Lung (tissue), 11 donors: ENCODE measurements at regions not wholly inside any gene's neighbourhood (a gene's known extent, or its start where the extent isn't known, plus 50 kb on each side); places are given as distances from the start of the nearest gene placed in this dataset.

Experiments used
- ATAC-seq: fragments of 200-7000 bp; cut with Tn5 transposase; one replicate; pipeline ENCODE4 v1.9.1; 2020; ENCODE audit warnings: moderate number of reproducible peaks; ENCODE audit not compliant: insufficient read depth, low FRiP score
- DNase-seq, 3 donors: peaks; one replicate each; pipeline ENCODE4 v3.0.0-alpha.2; 2013 to 2017
- H3K27ac ChIP-seq, 2 donors: one replicate each; pipeline ENCODE4 v1.5.1; 2013; ENCODE audit warnings: mild to moderate bottlenecking in 2 of 2, moderate library complexity in 2 of 2, control low read depth in 1 of 2, inconsistent platforms in 1 of 2, low read depth in 1 of 2, low read length in 1 of 2
- H3K27me3 ChIP-seq, 3 donors: one replicate each; pipeline ENCODE4 v1.5.1; 2013; ENCODE audit warnings: low read length in 2 of 3; ENCODE audit not compliant: control insufficient read depth in 3 of 3, insufficient read depth in 3 of 3
- H3K36me3 ChIP-seq, 4 donors: one replicate each; pipeline ENCODE4 v1.5.1; 2013; ENCODE audit warnings: low read length in 4 of 4, mild to moderate bottlenecking in 1 of 4, moderate library complexity in 1 of 4; ENCODE audit not compliant: control insufficient read depth in 4 of 4, insufficient read depth in 4 of 4
- H3K4me1 ChIP-seq, 5 donors: one replicate each; pipeline ENCODE4 v1.5.1; 2013; ENCODE audit warnings: low read length in 5 of 5, mild to moderate bottlenecking in 2 of 5, moderate library complexity in 1 of 5; ENCODE audit not compliant: control insufficient read depth in 5 of 5, insufficient read depth in 5 of 5
- H3K4me3 ChIP-seq: one replicate; pipeline ENCODE4 v1.5.1; 2013; ENCODE audit warnings: mild to moderate bottlenecking, control low read depth, moderate library complexity
- H3K9ac ChIP-seq, 2 donors: one replicate each; pipeline ENCODE4 v1.5.1; 2013; ENCODE audit warnings: low read length in 2 of 2, control low read depth in 1 of 2; ENCODE audit not compliant: insufficient read depth in 1 of 2
- H3K9me3 ChIP-seq, 4 donors: one replicate each; pipeline ENCODE4 v1.5.1; 2013; ENCODE audit warnings: low read length in 3 of 4, mild to moderate bottlenecking in 1 of 4, moderate library complexity in 1 of 4; ENCODE audit not compliant: control insufficient read depth in 4 of 4, insufficient read depth in 3 of 4
- WGBS, 2 donors: extraction: QIAGEN DNeasy Blood & Tissue Kit; methylation state at CpG; one replicate each; pipeline ENCODE4 v1.1.7; 2013; 5-methylcytosine and 5-hydroxymethylcytosine counted together
- TF ChIP-seq, protein P1 (sequence below): IDR thresholded peaks from 2 replicates; pipeline ENCODE4 v1.5.1; 2012; ENCODE audit warnings: mild to moderate bottlenecking; ENCODE audit errors: control extremely low read depth, extremely low read depth
- donor health status: control.
- donor health status: control.
- donor health status: Bipolar disorder and iron deficiency.
- donor health status: healthy.
- donor health status: DM: yes; HTN: yes; CAD: no.

DNA sequence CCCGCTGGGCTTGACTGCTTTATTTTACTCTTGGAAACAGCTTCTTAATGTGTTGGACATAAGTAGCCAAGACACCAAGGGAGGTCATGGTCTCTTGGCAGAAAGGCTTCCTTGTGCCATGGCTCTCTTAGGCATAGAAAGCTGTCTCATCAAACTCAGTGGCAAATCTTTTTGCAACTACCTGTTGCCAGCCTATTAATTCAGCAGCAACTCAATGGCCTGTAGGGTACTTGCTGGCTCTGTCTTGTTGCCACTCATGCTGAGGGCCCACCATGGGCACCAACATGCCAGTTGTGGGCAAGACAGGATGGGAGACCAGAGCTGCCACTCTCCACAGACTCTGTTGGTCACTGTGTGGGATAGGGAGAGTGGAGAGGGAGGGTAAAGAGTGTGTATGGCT lies 1209.4 kb downstream of the UQCRFS1 start:
- TF ChIP-seq, protein P1, sequence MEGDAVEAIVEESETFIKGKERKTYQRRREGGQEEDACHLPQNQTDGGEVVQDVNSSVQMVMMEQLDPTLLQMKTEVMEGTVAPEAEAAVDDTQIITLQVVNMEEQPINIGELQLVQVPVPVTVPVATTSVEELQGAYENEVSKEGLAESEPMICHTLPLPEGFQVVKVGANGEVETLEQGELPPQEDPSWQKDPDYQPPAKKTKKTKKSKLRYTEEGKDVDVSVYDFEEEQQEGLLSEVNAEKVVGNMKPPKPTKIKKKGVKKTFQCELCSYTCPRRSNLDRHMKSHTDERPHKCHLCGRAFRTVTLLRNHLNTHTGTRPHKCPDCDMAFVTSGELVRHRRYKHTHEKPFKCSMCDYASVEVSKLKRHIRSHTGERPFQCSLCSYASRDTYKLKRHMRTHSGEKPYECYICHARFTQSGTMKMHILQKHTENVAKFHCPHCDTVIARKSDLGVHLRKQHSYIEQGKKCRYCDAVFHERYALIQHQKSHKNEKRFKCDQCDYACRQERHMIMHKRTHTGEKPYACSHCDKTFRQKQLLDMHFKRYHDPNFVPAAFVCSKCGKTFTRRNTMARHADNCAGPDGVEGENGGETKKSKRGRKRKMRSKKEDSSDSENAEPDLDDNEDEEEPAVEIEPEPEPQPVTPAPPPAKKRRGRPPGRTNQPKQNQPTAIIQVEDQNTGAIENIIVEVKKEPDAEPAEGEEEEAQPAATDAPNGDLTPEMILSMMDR: no peak
- Histone ChIP-seq H3K4me1 (no peaks in the 10 kb centered on the region), H3K4me3 (no peak overlapping the region), H3K9ac (no peak overlapping the region), H3K27ac (no peak overlapping the region), H3K27me3 (no peaks in the 10 kb centered on the region), H3K36me3 (no peaks in the 10 kb centered on the region), H3K9me3 (peaks cover 0 to 6% (median 0%) of the 10 kb centered on the region in 4 donors)
- DNase-seq (no peak), ATAC-seq (no peak)
- 85 to 100% methylated on average over 1 of the region's 1 CpG for WGBS, 2 donors

- ATAC-seq (no peak), DNase-seq (no peak)
- H3K36me3 ChIP-seq: no peaks in the 10 kb centered on the region
- no peak overlapping the region for H3K4me3 ChIP-seq
- H3K9ac ChIP-seq: no peak overlapping the region
- no peaks in the 10 kb centered on the region for H3K4me1 ChIP-seq
- TF ChIP-seq, protein P1: no peak
- H3K27ac ChIP-seq: no peak overlapping the region
- H3K9me3 ChIP-seq: peaks cover 0 to 4% (median 0%) of the 10 kb centered on the region in 4 donors
- 70 to 77% methylated on average over 2 of the region's 2 CpGs for WGBS, 2 donors
- H3K27me3 ChIP-seq: no peaks in the 10 kb centered on the region
Observed at GRCh38 chr19:27997069-27997468, 1215.9 kb downstream of the UQCRFS1 start.

- Histone ChIP-seq H3K36me3 (no peaks in the 10 kb centered on the region), H3K4me1 (no peaks in the 10 kb centered on the region), H3K9ac (no peak overlapping the region), H3K27ac (no peak overlapping the region), H3K9me3 (no peaks in the 10 kb centered on the region), H3K27me3 (peaks cover 0 to 2% (median 0%) of the 10 kb centered on the region in 3 donors), H3K4me3 (no peak overlapping the region)
- DNase-seq (no peak), ATAC-seq (no peak)
- TF ChIP-seq, protein P1: no peak
- 60 to 61% methylated on average over 6 of the region's 6 CpGs for WGBS, 2 donors
Observed at GRCh38 chr19:27993619-27994570, 1219.1 kb downstream of the UQCRFS1 start.
